Choroid plexus epithelial cell (primary cell): ENCODE measurements at regions not wholly inside any gene's neighbourhood (a gene's known extent, or its start where the extent isn't known, plus 50 kb on each side); places are given as distances from the start of the nearest gene placed in this dataset.
"Not testable (repeated sequence)": the region's sequence is repeated elsewhere in the genome, so short reads cannot be mapped to it uniquely, and the experiment has no call there.

ENCODE experiments used
- DNase-seq: peaks from one replicate; pipeline ENCODE4 v3.0.0-alpha.2; 2010; ENCODE audit warnings: low read depth
- H3K4me3 ChIP-seq: 2 replicates; pipeline ENCODE4 v1.5.1; 2011; ENCODE audit warnings: low read depth, mild to moderate bottlenecking, control low read depth, low read length, moderate library complexity
- TF ChIP-seq, protein P1 (sequence below): conservative IDR thresholded peaks from 2 replicates; pipeline ENCODE4 v1.5.1; 2011; ENCODE audit warnings: low read depth, mild to moderate bottlenecking, control low read depth, inconsistent platforms, low read length, moderate library complexity

DNA sequence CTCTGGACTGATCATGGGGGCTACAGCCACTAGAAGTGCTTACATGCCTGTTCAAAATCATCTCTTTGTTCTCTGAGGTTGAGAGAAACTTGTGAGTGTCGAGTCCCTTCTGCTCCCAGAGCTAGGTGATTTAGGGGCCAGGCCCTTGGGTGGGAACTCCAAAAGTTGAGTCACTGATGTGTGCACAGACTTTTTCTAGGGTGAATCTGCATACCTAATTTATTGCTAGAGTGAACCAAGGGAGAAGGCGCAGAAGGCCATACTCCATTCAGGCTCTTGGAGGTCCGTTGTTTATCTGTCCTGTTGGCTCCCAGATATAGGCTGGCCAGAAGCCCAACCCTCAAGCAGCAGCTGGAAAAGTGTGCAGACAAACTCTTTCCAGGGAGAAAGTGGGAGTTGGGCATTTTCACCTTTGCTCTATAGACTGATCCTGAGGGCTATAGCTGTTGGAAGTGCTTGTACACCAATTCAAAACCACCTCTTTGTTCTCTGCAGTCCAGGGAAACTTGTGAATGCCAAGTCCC, 80.8 kb upstream of the ARX start:
- no peak overlapping the region for H3K4me3 ChIP-seq
- DNase-seq, result no peak
- TF ChIP-seq, protein P1, sequence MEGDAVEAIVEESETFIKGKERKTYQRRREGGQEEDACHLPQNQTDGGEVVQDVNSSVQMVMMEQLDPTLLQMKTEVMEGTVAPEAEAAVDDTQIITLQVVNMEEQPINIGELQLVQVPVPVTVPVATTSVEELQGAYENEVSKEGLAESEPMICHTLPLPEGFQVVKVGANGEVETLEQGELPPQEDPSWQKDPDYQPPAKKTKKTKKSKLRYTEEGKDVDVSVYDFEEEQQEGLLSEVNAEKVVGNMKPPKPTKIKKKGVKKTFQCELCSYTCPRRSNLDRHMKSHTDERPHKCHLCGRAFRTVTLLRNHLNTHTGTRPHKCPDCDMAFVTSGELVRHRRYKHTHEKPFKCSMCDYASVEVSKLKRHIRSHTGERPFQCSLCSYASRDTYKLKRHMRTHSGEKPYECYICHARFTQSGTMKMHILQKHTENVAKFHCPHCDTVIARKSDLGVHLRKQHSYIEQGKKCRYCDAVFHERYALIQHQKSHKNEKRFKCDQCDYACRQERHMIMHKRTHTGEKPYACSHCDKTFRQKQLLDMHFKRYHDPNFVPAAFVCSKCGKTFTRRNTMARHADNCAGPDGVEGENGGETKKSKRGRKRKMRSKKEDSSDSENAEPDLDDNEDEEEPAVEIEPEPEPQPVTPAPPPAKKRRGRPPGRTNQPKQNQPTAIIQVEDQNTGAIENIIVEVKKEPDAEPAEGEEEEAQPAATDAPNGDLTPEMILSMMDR, result no peak

DNA sequence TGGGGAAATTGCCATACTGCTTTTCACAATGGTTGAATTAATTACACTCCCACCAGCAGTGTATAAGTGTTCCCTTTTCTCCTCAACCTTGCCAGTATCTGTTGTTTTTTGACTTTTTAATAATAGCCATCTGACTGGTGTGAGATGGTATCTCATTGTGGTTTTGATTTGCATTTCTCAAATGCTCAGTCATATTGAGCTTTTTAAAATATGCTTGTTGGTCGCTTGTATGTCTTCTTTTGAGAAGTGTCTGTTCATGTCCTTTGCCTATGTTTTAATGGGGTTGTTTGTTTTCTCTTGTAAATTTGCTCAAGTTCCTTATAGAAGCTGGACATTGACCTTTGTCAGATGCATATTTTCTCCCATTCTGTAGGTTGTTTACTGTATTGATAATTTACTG, 75.4 kb upstream of the ARX start:
- not testable (repeated sequence) for DNase-seq, H3K4me3 ChIP-seq

DNA sequence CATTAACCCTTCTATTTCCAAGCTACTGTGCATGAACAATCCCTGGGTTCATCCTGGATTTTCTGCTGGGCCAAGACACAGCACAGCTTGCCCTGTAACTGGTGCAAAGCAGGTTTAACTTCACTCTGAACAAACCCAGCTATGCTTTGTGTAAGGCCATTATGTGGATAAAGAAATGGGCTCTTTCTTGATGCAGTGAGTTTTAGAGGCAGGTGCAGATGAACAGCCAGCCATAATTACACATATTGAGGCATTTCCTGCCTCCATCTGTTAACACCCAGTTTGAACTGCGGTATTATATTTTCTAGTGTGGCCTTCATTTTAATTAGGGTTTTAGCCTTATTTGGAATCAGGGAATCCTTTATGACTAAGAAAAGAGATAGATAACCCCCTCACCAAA, 68.7 kb upstream of the ARX start:
- H3K4me3 ChIP-seq, result no peak overlapping the region
- no peak for DNase-seq
- TF ChIP-seq, protein P1, result no peak

DNA sequence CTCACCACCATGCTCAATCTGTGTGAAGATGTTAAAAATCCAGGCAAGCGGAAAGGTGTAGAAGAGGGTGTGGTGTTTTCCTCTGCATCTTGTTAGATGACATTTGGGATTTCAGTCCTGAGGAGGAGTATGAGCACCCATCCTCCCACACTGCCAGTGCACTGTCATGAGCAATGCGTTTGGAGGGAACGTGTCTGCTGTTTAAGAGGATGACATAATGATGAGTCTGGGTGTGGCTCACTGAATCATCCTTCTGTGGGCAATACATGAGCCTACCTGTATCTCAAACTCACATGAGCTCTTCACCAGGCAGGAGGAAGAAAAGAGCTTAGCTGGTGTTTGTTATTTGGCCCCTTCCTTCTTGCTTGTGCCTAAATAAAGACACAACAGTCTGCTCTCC, 67.9 kb upstream of the ARX start:
- no peak overlapping the region for H3K4me3 ChIP-seq
- TF ChIP-seq, protein P1, result no peak
- DNase-seq, result no peak

DNA sequence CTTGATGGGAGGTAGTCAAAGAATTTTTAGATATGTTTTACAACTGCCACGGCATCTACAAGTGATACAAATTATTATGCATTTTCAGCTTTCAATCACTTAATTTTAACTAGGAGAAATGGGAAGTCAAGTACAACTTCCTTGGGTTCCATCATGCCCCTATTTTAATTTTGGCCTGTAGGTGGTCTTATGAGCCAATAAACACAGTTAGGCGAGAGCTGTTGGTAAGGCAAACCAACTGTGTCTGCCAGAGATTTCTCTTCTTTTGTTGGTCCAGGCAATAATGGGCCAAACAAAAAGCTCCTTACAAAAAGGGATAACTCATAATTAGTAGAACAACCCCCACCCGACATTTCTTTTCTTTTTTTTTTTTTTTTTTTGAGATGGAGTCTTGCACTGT, 63.3 kb upstream of the ARX start:
- DNase-seq, result no peak
- H3K4me3 ChIP-seq, result no peak overlapping the region
- TF ChIP-seq, protein P1, result no peak

DNA sequence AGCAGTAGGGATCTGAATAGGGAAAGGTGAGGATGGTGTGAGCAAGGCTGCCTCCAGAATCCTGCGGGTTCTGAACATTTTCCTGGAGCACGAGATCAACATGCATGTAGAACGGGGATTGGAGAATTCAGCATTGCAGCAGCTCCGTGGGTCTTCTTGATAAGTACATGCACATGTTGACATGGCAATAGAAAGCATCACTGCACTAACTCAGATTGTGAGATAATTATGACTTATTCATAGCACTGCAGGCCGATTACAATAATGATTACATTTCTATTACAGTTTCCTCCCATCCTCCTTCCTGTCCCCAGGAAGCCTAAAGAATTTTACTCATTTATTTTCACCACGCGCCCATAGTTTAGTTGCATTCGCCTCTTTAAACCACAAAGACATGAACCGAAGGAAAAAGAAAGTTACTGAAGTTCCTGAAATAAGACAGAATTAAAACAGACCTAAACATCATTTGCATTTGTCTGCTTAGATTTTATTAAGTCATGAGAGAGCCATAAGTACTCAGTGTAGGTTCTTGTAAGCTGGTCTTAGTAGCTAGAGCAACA, 61.3 kb upstream of the ARX start:
- TF ChIP-seq, protein P1, result no peak
- no peak overlapping the region for H3K4me3 ChIP-seq
- no peak for DNase-seq

DNA sequence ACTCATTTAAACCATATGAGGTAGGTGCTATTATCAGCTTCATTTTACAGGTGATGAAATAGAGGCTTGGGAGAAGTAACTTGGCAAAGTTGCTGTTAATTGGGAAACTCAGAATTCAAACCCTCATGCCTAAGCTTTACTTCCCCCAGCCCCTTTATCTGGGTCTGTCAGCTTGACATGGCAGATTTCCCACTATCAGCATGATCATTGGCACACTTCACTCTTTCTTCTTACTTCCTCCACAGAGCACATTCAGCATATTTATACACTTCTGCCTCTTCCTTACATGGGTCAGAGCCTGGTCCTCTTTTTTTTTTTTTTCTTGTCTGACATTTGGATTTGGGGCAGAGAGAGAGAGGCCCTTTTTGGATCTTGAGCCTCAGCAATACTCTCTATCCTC, 56.5 kb upstream of the ARX start:
- no peak overlapping the region for H3K4me3 ChIP-seq
- TF ChIP-seq, protein P1, result no peak
- DNase-seq, result no peak
